ENCODE measurements at regions not wholly inside any gene's neighbourhood (a gene's known extent, or its start where the extent isn't known, plus 50 kb on each side); places are given as distances from the start of the nearest gene placed in this dataset.

DNA sequence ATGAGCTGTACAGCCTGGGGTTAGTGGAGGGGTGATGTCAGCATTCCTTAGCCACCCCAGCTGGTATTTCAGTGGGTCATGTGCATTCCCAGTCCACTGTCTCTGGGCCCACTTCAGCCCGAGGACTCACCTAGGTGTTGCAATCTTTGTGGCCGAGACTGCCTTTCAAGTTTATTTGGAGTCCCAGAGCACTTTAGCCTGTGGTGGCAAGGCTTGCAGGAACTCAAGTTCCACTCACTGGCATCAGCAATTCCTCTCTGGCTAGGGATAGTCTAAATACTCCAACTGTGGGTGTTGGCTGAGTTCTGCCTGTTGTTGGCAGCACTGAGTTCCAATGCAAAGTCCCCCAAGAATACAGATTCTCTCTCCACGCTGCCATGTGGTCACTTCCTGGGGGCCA is 191.6 kb upstream of the PGR start:
- Histone ChIP-seq H3K9me3 (replicated peaks; ENCODE audit: control insufficient read depth, insufficient read depth, low read depth, low read length) (no peaks in the 10 kb centered on the region), H3K9me1 (ENCODE audit: control insufficient read depth, insufficient read depth, low read length) (no peaks in the 10 kb centered on the region), H3K4me3 (no peak overlapping the region), H3K4me2 (ENCODE audit: insufficient read depth, low read length) (no peak overlapping the region), H3K27ac (ENCODE audit: extremely low read depth, low read depth, low read length) (no peak overlapping the region), H2AFZ (ENCODE audit: low read depth, low read length) (no peak overlapping the region), H3K27me3 (ENCODE audit: control insufficient read depth in 2 of 2, insufficient read depth in 2 of 2, low read length in 2 of 2) (no peaks in the 10 kb centered on the region), H3K79me2 (ENCODE audit: control insufficient read depth, insufficient read depth, low read length) (no peaks in the 10 kb centered on the region), H3K36me3 (ENCODE audit: control insufficient read depth, insufficient read depth, low read length) (no peaks in the 10 kb centered on the region), H4K20me1 (replicated peaks; ENCODE audit: control insufficient read depth, insufficient read depth, low read length) (no peaks in the 10 kb centered on the region), H3K4me1 (replicated peaks in 1 of 2; ENCODE audit: control insufficient read depth in 2 of 2, insufficient read depth in 2 of 2, low read length in 2 of 2) (no peaks in the 10 kb centered on the region), H3K9ac (ENCODE audit: insufficient read depth in 1 of 2, low read depth in 2 of 2, low read length in 2 of 2) (no peak overlapping the region)
- no peak for TF ChIP-seq POLR2H (tag; IDR thresholded peaks at IDR 0.05; ENCODE audit: low read depth)
- no peak for TF ChIP-seq BRCA1 (IDR thresholded peaks at IDR 0.05)
- TF ChIP-seq BRCA1 (CRISPR knock-in tag; IDR thresholded peaks at IDR 0.05): no peak
- TF ChIP-seq SMAD4 (CRISPR knock-in tag; conservative IDR thresholded peaks at IDR 0.05): no peak
- no peak for TF ChIP-seq NCOR1 (IDR thresholded peaks at IDR 0.05)
- no peak for TF ChIP-seq CTCF (IDR thresholded peaks at IDR 0.05 in 2 of 3, conservative IDR thresholded peaks at IDR 0.05 in 1 of 3; ENCODE audit: insufficient read depth in 2 of 3, low read depth in 1 of 3, low read length in 3 of 3)
- TF ChIP-seq ILK (tag; IDR thresholded peaks at IDR 0.05; ENCODE audit: borderline replicate concordance, low read depth): no peak
- TF ChIP-seq CBX5 (IDR thresholded peaks at IDR 0.05; ENCODE audit: borderline replicate concordance, low read depth): no peak
- TF ChIP-seq POLR2B (IDR thresholded peaks at IDR 0.05; ENCODE audit: low read depth, partially characterized antibody): no peak
- TF ChIP-seq ZFP1 (CRISPR knock-in tag; IDR thresholded peaks at IDR 0.05): no peak
- no peak for TF ChIP-seq SMAD3 (CRISPR knock-in tag; conservative IDR thresholded peaks at IDR 0.05)
- no peak for TF ChIP-seq ZNF41 (CRISPR knock-in tag; conservative IDR thresholded peaks at IDR 0.05)
- TF ChIP-seq, protein P1, sequence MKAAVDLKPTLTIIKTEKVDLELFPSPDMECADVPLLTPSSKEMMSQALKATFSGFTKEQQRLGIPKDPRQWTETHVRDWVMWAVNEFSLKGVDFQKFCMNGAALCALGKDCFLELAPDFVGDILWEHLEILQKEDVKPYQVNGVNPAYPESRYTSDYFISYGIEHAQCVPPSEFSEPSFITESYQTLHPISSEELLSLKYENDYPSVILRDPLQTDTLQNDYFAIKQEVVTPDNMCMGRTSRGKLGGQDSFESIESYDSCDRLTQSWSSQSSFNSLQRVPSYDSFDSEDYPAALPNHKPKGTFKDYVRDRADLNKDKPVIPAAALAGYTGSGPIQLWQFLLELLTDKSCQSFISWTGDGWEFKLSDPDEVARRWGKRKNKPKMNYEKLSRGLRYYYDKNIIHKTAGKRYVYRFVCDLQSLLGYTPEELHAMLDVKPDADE (conservative IDR thresholded peaks at IDR 0.05; ENCODE audit: control insufficient read depth, low read depth, low read length): no peak
- no TSS peak for BruUV-seq (replicated peaks)
- no peak for DNase-seq (ENCODE audit: extremely low read depth in 1 of 4, low spot score in 3 of 4)
- CTCF ChIA-PET (ENCODE audit: low intra/inter-chr PET ratio): no interaction called here
- WGBS (ENCODE audit: insufficient coverage, low coverage, missing lambda C conversion rate): 0% methylated on average over 3 of the region's 3 CpGs
- in situ Hi-C loops (cut with MboI): no loop called here
- no peak for FAIRE-seq
- POLR2A ChIA-PET: no interaction called here
- intact Hi-C loops (cut with micrococcal nuclease): no loop called here
- no peak for ATAC-seq
